AG04449 (cell line): ENCODE measurements at regions not wholly inside any gene's neighbourhood (a gene's known extent, or its start where the extent isn't known, plus 50 kb on each side); places are given as distances from the start of the nearest gene placed in this dataset.

Experiments
- CTCF ChIA-PET: fragments of 350-600 bp; formaldehyde crosslinking; extraction: SDS; loops from one replicate; lab custom pipeline; 2021; ENCODE audit warnings: antibody characterized with exemption; lab: Yijun Ruan, JAX
- POLR2A ChIA-PET: fragments of 400-600, 350-600 bp; formaldehyde crosslinking; extraction: SDS; loops from one replicate; lab custom pipeline; 2020; ENCODE audit warnings: antibody characterized with exemption, inconsistent platforms; lab: Yijun Ruan, JAX
- DNase-seq: peaks from one replicate; pipeline ENCODE4 v3.0.0-alpha.2; 2010; ENCODE audit warnings: low read depth, low spot score
- H3K4me3 ChIP-seq: 2 replicates; pipeline ENCODE4 v1.5.1; 2011; ENCODE audit warnings: low read depth, mild to moderate bottlenecking, control low read depth, low read length
- TF ChIP-seq, protein P1 (sequence below): IDR thresholded peaks from one replicate; pipeline ENCODE4 v1.5.1; 2011; ENCODE audit warnings: mild to moderate bottlenecking, moderate library complexity, low read length, control low read depth, inconsistent platforms; ENCODE audit not compliant: insufficient read depth; ENCODE audit errors: missing control alignments

DNA sequence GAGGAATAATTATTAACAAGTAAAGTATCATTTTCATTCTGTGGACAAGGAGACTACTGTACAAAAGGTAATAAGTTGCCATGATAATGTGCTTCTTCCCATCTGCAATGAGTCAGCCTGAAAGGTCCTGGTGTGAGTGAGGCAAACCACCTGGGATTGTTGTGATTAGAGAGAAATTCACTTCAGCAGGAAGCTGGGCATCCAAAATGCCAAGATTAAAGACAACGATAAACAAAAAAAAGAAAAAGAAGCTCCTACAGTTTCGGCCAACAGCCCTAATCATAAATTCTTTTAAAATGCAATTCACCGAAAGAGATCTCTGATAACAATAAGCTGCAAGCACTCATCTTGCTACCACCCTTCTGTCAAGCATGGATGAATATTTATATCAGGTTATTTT is 507.8 kb downstream of the TUSC7 start:
- TF ChIP-seq, protein P1, sequence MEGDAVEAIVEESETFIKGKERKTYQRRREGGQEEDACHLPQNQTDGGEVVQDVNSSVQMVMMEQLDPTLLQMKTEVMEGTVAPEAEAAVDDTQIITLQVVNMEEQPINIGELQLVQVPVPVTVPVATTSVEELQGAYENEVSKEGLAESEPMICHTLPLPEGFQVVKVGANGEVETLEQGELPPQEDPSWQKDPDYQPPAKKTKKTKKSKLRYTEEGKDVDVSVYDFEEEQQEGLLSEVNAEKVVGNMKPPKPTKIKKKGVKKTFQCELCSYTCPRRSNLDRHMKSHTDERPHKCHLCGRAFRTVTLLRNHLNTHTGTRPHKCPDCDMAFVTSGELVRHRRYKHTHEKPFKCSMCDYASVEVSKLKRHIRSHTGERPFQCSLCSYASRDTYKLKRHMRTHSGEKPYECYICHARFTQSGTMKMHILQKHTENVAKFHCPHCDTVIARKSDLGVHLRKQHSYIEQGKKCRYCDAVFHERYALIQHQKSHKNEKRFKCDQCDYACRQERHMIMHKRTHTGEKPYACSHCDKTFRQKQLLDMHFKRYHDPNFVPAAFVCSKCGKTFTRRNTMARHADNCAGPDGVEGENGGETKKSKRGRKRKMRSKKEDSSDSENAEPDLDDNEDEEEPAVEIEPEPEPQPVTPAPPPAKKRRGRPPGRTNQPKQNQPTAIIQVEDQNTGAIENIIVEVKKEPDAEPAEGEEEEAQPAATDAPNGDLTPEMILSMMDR = no peak
- ChIA-PET CTCF (no interaction called here), POLR2A (no interaction called here)
- no peak overlapping the region for H3K4me3 ChIP-seq
- no peak for DNase-seq

DNA sequence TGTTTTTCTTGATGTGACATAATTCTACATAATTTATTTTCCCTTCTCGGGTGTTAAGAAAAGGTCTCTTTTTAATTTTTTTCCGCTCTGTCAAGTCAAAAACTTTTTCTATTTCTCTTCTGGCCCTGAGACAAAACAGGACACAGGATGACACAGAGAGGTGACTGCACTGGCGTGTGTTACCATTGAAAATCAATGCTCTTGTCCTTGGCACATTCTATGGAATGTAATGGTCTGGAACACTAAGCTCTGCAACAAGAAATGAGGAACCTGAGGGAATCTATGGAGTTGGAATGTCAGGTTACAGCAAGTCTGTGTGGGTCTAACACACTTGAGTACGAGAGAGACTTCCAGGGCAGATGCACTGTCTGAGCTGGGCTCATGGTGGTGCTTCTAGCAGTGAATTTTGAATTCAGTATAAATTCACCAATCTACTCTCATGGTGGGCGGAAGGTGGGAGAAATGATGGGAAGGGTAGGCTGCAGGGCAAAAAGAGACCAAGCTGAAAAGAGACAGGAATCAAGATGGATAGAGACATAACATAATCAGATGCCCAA is 508.3 kb downstream of the TUSC7 start:
- no peak for DNase-seq
- H3K4me3 ChIP-seq = no peak overlapping the region
- TF ChIP-seq, protein P1 = no peak
- POLR2A ChIA-PET = no interaction called here
- CTCF ChIA-PET = no interaction called here

DNA sequence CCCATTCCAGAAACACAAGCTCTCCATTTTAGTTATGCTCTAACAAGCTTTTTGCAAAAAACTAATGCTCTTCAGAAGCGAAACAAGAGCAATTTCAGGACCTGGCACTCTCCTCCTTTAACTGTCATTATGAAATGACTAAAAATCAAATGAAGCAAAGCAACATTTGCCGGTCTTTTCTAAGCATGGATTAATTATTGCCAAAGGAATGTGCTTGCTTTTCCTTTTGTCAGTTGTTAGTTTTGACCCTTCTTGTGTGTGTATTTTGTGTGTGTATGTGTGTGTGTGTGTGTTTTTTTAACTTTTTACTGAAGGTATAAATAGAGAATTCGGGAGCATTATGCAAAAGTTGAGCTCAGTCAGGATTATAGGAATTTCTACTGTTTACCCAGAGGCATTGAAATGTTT is 509.1 kb downstream of the TUSC7 start:
- CTCF ChIA-PET = no interaction called here
- POLR2A ChIA-PET = no interaction called here
- no peak for DNase-seq
- no peak overlapping the region for H3K4me3 ChIP-seq
- TF ChIP-seq, protein P1 = no peak

DNA sequence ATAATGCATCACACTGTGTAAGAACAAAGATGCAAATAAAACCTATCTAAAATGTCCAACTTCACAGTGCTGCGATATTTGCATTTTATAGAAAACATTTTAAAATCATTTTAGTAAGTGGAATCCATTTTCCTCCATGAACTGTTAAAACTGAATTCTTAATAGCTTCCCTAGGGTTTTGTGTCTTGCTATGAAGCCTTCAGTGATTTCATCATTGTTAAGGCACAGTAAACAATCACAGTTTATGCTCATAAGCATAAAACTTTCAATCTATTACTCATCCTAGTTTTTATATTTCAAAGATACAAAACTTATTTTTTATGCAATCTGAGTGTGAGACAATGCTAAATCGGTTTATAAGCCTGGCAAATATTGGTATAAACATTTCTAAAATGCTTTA is 509.7 kb downstream of the TUSC7 start:
- ChIA-PET POLR2A (no interaction called here), CTCF (no interaction called here)
- H3K4me3 ChIP-seq = no peak overlapping the region
- TF ChIP-seq, protein P1 = no peak
- DNase-seq = no peak

DNA sequence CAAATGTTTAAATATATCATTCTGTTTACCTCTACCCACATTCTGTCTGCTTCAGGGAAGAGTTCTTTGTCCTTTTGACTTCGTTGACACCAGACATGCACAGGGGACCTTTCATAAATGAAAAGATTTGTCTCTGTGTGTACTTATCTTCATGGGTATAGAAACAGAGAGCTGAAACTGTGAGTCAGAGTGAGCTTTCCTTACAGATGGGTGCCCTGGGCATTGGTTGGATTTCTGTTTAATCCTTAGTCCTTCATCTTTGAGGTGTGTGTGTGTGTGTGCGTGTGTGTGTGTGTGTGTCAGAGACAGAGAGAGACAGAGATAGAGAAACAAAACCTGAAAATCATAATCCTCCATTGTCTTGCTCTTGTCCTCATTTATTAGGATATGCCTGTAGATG is 517.4 kb downstream of the TUSC7 start:
- no peak for DNase-seq
- POLR2A ChIA-PET = no interaction called here
- no peak overlapping the region for H3K4me3 ChIP-seq
- TF ChIP-seq, protein P1 = no peak
- CTCF ChIA-PET = no interaction called here

DNA sequence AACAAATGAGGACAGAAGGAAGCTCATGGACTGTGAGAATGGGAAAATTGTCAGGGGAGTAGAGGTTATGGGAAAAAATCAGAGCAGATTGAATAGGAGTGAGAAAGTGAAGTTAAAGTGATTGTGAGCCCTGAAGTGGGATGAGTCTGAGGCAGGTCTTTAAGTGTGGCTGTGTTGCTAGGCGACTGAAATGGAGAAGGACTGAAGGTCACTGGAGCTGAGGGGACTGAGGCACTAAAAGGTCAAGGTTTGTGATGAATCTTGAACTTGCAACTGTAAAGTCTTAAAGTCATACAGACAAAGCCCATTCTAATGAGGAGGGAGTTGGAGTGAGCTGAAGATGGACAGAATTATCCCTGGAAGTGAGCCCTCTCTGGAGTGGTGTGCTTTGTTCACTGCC is 518.9 kb downstream of the TUSC7 start:
- ChIA-PET POLR2A (no interaction called here), CTCF (no interaction called here)
- TF ChIP-seq, protein P1 = no peak
- no peak for DNase-seq
- H3K4me3 ChIP-seq = no peak overlapping the region
